ENCODE measurements at regions not wholly inside any gene's neighbourhood (a gene's known extent, or its start where the extent isn't known, plus 50 kb on each side); places are given as distances from the start of the nearest gene placed in this dataset.

- TF ChIP-seq, protein P1, sequence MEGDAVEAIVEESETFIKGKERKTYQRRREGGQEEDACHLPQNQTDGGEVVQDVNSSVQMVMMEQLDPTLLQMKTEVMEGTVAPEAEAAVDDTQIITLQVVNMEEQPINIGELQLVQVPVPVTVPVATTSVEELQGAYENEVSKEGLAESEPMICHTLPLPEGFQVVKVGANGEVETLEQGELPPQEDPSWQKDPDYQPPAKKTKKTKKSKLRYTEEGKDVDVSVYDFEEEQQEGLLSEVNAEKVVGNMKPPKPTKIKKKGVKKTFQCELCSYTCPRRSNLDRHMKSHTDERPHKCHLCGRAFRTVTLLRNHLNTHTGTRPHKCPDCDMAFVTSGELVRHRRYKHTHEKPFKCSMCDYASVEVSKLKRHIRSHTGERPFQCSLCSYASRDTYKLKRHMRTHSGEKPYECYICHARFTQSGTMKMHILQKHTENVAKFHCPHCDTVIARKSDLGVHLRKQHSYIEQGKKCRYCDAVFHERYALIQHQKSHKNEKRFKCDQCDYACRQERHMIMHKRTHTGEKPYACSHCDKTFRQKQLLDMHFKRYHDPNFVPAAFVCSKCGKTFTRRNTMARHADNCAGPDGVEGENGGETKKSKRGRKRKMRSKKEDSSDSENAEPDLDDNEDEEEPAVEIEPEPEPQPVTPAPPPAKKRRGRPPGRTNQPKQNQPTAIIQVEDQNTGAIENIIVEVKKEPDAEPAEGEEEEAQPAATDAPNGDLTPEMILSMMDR (IDR thresholded peaks at IDR 0.05; ENCODE audit: low read depth, low read length) = no peak
- POLR2A ChIA-PET = no interaction called here
- DNase-seq (ENCODE audit: low read depth, low spot score) = no peak
- Histone ChIP-seq H3K27me3 (ENCODE audit: control insufficient read depth, insufficient read depth, low read length) (peaks cover 56% of the 10 kb centered on the region), H3K27ac (ENCODE audit: low read depth, low read length) (no peak overlapping the region), H3K9me3 (ENCODE audit: control insufficient read depth, insufficient read depth, low read length) (no peaks in the 10 kb centered on the region; the same call in 1 of the 2 replicates), H3K4me3 (ENCODE audit: low read depth, low read length) (no peak overlapping the region)
- CTCF ChIA-PET = interaction anchor here (0.9 kb wide), 1 partner anchor 15 kb away, joined by 3 read pairs; no protein-coding TSS in a partner anchor
Observed at GRCh38 chr4:7141151-7141834, 51.0 kb upstream of the SORCS2 start.

DNA sequence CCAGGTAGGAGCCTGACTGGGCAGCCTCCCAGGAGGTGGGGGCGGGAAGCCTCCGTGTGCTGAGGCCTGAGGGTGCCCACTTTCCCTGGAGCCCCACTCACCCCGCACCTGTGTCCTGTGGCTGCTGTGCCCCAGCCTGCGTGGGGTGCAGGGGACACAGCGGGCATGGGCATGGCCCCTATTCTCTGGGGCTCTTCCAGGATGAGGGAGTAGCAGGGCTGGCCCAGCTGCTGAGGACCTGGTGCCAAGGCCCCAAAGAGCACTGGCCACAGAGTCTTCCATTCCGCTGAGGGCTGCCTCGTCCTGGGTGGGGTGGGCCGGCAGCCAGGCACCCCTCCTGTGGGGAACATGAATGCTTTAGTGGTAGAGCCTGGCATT lies 51.7 kb upstream of the SORCS2 start:
- DNase-seq (ENCODE audit: low read depth, low spot score) = no peak
- CTCF ChIA-PET = no interaction called here

DNA sequence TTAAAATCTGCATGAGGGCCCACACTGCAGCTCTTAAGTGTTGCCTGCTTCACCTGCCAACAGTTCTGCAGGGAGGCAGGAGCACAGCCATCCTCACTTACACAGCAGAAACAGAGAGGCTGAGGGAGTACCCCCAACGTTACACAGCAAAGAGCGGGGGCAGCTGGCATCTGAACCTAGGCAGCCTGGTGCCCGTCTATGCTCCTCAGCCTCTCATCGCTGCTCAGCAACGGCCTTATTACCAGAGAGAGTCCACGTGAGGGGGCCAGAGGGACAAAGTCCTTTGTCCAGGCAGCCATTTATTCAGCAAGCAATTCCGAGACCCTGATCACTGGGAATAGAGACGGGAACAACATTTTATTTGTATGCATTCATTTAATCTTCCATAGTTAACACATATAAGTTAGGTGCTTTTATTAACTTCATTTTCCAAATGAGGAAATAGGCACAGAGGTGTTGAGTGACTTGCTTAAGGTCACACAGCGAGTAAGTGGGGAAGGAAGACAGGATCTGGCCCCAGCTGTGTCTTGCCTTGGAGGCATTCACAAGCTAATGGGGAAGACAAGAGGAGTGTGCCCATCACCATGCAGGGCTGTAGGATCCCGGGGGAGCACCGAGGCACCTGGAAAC lies 52.2 kb upstream of the SORCS2 start:
- ChIA-PET CTCF (no interaction called here), POLR2A (no interaction called here)
- Histone ChIP-seq H3K27me3 (ENCODE audit: control insufficient read depth, insufficient read depth, low read length) (peaks cover 47% of the 10 kb centered on the region), H3K27ac (ENCODE audit: low read depth, low read length) (no peak overlapping the region), H3K9me3 (ENCODE audit: control insufficient read depth, insufficient read depth, low read length) (no peaks in the 10 kb centered on the region; the same call in 1 of the 2 replicates), H3K4me3 (ENCODE audit: low read depth, low read length) (no peak overlapping the region)
- DNase-seq (ENCODE audit: low read depth, low spot score) = no peak
- TF ChIP-seq, protein P1 (IDR thresholded peaks at IDR 0.05; ENCODE audit: low read depth, low read length) = no peak

More for the DNA sequence above, 51.7 kb upstream of the SORCS2 start:
- TF ChIP-seq, protein P1 (IDR thresholded peaks at IDR 0.05; ENCODE audit: low read depth, low read length) = no peak
- H3K27me3 ChIP-seq (ENCODE audit: control insufficient read depth, insufficient read depth, low read length) = peaks cover 51% of the 10 kb centered on the region
- POLR2A ChIA-PET = no interaction called here
- H3K9me3 ChIP-seq (ENCODE audit: control insufficient read depth, insufficient read depth, low read length) = no peaks in the 10 kb centered on the region; the same call in 1 of the 2 replicates
- no peak overlapping the region for H3K27ac ChIP-seq (ENCODE audit: low read depth, low read length)
- no peak overlapping the region for H3K4me3 ChIP-seq (ENCODE audit: low read depth, low read length)

DNA sequence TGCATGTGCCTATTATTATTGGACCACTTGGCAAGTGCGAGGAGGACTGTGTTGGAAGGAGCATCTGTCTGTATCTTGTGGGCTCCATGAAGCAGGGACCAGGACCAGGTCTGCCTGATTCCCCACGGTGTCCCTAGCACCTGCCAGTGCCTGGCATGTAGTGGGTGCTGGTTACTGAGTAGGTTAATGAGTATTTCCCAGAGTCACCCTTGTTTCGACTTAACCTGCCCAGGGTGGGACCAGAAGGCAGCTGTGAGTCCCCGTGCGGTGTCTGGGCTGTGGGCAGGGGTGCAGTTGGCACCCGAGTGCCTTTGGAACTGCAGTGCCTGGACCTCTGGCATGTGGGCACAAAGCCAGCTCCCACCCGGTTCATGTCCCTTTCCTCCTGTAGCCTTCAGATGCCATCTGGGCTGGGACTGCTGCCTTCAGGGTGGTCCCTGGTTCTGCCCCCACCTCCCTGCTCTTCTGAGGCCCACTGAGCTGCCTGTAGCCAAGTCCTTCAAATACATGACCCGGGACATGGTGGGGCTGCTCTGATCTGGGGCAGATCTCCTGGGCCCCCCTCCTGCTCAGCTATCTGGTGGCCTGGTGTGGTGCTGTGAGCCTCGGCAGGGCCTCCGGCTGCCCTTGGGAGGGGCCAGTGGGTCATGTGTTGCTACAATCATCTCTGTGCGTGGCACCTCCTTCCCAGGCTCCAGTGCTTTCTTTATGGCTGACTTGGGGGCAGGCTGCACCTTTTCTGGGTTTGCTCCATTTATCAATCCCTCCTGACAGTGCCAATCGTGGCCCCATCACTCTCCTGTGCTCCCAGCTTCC lies 53.0 kb upstream of the SORCS2 start:
- H3K27ac ChIP-seq (ENCODE audit: low read depth, low read length) = no peak overlapping the region
- peaks cover 42% of the 10 kb centered on the region for H3K27me3 ChIP-seq (ENCODE audit: control insufficient read depth, insufficient read depth, low read length)
- no peaks in the 10 kb centered on the region; the same call in 1 of the 2 replicates for H3K9me3 ChIP-seq (ENCODE audit: control insufficient read depth, insufficient read depth, low read length)
- TF ChIP-seq, protein P1 (IDR thresholded peaks at IDR 0.05; ENCODE audit: low read depth, low read length) = no peak
- ChIA-PET CTCF (no interaction called here), POLR2A (no interaction called here)
- no peak overlapping the region for H3K4me3 ChIP-seq (ENCODE audit: low read depth, low read length)
- DNase-seq (ENCODE audit: low read depth, low spot score) = no peak
